Mononuclear cell (primary cell): ENCODE measurements at regions not wholly inside any gene's neighbourhood (a gene's known extent, or its start where the extent isn't known, plus 50 kb on each side); places are given as distances from the start of the nearest gene placed in this dataset.
"Not testable (repeated sequence)": the region's sequence is repeated elsewhere in the genome, so short reads cannot be mapped to it uniquely, and the experiment has no call there.

Experiments used
- H3K27me3 ChIP-seq: 2 replicates; pipeline ENCODE4 v1.6.0; 2011; ENCODE audit warnings: low read length, control low read depth; ENCODE audit not compliant: insufficient read depth
- H3K4me1 ChIP-seq: 2 replicates; pipeline ENCODE4 v1.5.1; 2011; ENCODE audit warnings: mild to moderate bottlenecking, low read length, control low read depth; ENCODE audit not compliant: insufficient read depth
- H3K4me3 ChIP-seq: 2 replicates; pipeline ENCODE4 v1.5.1; 2011; ENCODE audit warnings: mild to moderate bottlenecking, low read length, moderate library complexity
- H3K9me3 ChIP-seq: 2 replicates; pipeline ENCODE4 v1.5.1; 2011; ENCODE audit warnings: low read depth, mild to moderate bottlenecking, control low read depth, low read length

DNA sequence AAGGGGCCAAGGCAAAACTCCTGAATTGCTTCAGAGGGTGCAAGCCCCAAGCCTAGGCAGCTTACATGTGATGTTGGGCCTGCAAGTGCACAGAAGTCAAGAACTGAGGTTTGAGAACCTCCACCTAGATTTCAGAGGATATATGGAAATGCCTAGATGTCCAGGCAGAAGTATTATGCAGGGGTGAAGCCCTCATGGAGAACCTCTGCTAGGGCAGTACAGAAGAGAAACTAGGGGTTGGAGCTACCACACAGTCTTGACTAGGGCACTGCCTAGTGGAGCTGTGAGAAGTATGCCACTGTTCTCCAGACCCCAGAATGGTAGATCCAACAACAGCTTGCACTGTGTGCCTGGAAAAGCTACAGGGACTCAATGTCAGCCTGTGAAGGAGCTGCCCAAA, 179.7 kb upstream of the GJE1 start:
- no peaks in the 10 kb centered on the region for H3K27me3 ChIP-seq
- no peaks in the 10 kb centered on the region for H3K9me3 ChIP-seq
- H3K4me1 ChIP-seq: no peaks in the 10 kb centered on the region
- no peak overlapping the region for H3K4me3 ChIP-seq

GRCh38 chr6:141946502-141946901, 186.2 kb upstream of the GJE1 start:
- Histone ChIP-seq H3K27me3 (no peaks in the 10 kb centered on the region), H3K9me3 (no peaks in the 10 kb centered on the region), H3K4me3 (no peak overlapping the region), H3K4me1 (no peaks in the 10 kb centered on the region)

DNA sequence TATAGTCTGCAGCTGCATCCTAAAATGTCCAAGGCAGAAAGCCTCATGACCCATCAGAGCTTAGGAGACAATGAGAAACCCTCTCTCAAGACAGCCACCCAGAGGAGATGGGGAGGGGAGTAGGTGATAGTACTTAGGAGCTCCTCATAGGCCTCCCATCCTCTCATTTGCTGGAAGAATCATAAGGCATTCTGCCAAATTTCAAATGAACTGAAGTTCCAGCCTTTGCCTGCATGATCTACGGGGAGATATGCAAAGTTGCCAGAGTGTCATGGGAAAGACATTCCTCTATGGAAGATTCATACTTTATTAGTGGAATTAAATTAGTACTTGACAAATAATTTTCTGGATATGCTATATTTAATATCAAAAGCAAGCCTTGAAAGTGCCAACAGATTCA, 194.1 kb upstream of the GJE1 start:
- Histone ChIP-seq H3K4me1 (no peaks in the 10 kb centered on the region), H3K4me3 (no peak overlapping the region), H3K9me3 (no peaks in the 10 kb centered on the region), H3K27me3 (no peaks in the 10 kb centered on the region)

GRCh38 chr6:141932685-141933084, 200.0 kb upstream of the GJE1 start:
- Histone ChIP-seq H3K4me1 (no peaks in the 10 kb centered on the region), H3K9me3 (no peaks in the 10 kb centered on the region), H3K4me3 (no peak overlapping the region), H3K27me3 (no peaks in the 10 kb centered on the region)

DNA sequence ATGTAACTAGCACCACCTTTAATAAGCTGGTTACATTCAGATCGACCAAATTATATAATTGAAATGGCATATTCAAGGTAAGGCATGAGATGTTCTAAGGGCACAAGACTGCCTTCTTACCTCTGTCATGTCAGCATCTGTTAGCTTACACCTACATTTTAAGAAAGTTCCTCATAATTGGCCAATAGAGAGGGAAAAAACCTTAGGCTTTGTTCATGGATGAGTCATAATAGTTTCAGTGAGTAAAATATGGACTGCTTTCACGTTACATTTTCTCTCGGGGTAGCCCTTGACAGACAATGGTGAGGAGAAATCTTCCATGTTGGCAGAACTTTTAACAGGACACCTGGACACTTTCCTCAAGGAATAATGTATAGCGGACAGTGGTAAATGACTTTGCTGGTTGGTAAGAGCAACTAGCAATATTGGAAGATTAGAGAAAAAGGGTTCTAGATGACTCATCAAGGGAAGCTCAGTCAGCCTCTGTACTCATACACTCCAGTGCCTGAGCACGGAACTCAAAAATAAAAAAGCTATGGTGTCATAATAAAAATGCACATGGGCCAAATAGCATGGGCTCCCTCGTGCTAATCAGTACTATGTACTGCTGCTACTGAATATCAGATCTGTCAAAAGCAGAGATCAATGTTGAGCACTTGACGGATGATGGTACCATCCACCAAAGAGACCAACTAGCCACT, 206.4 kb upstream of the GJE1 start:
- not testable (repeated sequence) for H3K27me3 ChIP-seq, H3K9me3 ChIP-seq, H3K4me3 ChIP-seq, H3K4me1 ChIP-seq

DNA sequence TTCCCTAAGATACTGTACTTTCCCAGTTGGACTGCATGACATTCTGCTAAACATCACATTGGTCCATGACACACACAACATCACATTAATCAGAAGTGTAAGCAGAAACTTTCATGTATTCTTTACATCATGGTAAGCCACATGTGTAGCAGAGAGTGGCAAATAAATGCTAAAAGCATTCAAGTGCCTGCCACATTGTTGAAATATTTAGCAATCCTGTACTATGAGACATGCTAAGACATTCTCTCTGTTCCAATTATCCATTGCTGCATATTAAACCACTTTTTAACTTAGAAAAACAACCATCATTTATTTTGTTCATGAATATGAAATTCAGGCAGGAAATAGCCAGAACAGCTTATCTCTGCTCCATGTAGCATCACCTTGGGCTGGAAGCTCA, 207.7 kb upstream of the GJE1 start:
- Histone ChIP-seq H3K4me1 (no peaks in the 10 kb centered on the region), H3K9me3 (no peaks in the 10 kb centered on the region), H3K27me3 (no peaks in the 10 kb centered on the region), H3K4me3 (no peak overlapping the region)

GRCh38 chr6:141922898-141923297, 209.8 kb upstream of the GJE1 start:
- Histone ChIP-seq H3K27me3 (no peaks in the 10 kb centered on the region), H3K4me1 (no peaks in the 10 kb centered on the region), H3K9me3 (no peaks in the 10 kb centered on the region), H3K4me3 (no peak overlapping the region)

- H3K4me3 ChIP-seq, H3K27me3 ChIP-seq, H3K9me3 ChIP-seq, H3K4me1 ChIP-seq: not testable (repeated sequence)
These were observed 215.8 kb upstream of the GJE1 start for GRCh38 chr6:141916682-141917505.

DNA sequence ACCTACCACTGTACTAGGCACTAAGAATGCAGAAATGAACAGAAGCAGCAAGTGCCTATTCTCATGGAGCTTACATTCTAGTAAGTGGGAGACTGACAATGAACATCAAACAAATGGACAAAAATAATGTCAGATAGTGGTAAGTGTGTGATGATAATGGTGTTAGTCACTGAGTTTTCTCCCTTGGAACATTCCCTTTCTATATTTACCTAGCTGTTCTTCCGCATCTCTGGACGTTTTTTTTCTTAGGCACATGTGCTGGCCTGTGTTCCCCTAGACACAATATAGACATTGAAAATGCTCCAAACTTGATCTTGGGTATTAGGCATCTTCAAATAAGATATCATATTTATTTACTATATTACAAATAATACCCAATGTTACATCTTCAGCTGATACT, 218.1 kb upstream of the GJE1 start:
- no peaks in the 10 kb centered on the region for H3K4me1 ChIP-seq
- H3K4me3 ChIP-seq: no peak overlapping the region
- H3K9me3 ChIP-seq: no peaks in the 10 kb centered on the region
- H3K27me3 ChIP-seq: no peaks in the 10 kb centered on the region

DNA sequence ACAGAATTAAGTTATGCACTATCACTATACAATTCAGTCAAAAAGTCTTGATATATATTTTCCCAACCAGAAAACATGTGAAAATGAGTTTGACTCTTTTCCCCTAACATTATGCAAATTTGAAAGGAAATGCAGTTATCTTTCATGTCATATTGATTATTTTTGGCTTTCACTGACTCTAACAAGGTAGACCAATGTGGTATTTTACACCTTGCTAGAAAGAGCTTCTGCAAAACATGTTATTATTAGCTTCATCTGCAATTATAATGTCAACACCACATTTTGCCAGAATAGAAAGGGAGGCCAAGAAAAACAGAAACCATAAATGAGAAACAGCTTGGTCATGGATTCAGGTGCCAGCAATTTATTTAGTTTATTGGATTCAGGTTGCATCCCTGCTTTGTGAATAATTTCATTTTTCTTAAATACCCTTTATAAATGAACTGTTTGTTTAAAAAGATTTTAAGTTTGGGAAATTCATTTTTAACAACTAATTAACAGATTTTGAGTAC, 226.1 kb upstream of the GJE1 start:
- Histone ChIP-seq H3K4me3 (no peak overlapping the region), H3K4me1 (no peaks in the 10 kb centered on the region), H3K27me3 (no peaks in the 10 kb centered on the region), H3K9me3 (no peaks in the 10 kb centered on the region)

GRCh38 chr6:141890661-141891060, 242.1 kb upstream of the GJE1 start:
- H3K9me3 ChIP-seq: peaks cover 8% of the 10 kb centered on the region
- no peaks in the 10 kb centered on the region for H3K4me1 ChIP-seq
- no peak overlapping the region for H3K4me3 ChIP-seq
- H3K27me3 ChIP-seq: no peaks in the 10 kb centered on the region

GRCh38 chr6:141884850-141885249, 247.9 kb upstream of the GJE1 start:
- no peaks in the 10 kb centered on the region for H3K27me3 ChIP-seq
- H3K9me3 ChIP-seq: peaks cover 16% of the 10 kb centered on the region
- no peak overlapping the region for H3K4me3 ChIP-seq
- no peaks in the 10 kb centered on the region for H3K4me1 ChIP-seq

- Histone ChIP-seq H3K4me3 (no peak overlapping the region), H3K27me3 (no peaks in the 10 kb centered on the region), H3K9me3 (no peaks in the 10 kb centered on the region), H3K4me1 (peaks cover 5% of the 10 kb centered on the region)
These were observed 254.0 kb upstream of the GJE1 start for GRCh38 chr6:141878686-141879085.

- Histone ChIP-seq H3K9me3 (no peaks in the 10 kb centered on the region), H3K4me1 (peaks cover 5% of the 10 kb centered on the region), H3K27me3 (no peaks in the 10 kb centered on the region), H3K4me3 (no peak overlapping the region)
These were observed 255.3 kb upstream of the GJE1 start for GRCh38 chr6:141877275-141877983.

- H3K4me3 ChIP-seq: no peak overlapping the region
- peaks cover 5% of the 10 kb centered on the region for H3K4me1 ChIP-seq
- H3K27me3 ChIP-seq: no peaks in the 10 kb centered on the region
- no peaks in the 10 kb centered on the region for H3K9me3 ChIP-seq
These were observed 257.7 kb upstream of the GJE1 start for GRCh38 chr6:141874930-141875602.
